Right atrium auricular region (tissue), 2 donors: ENCODE measurements at regions not wholly inside any gene's neighbourhood (a gene's known extent, or its start where the extent isn't known, plus 50 kb on each side); places are given as distances from the start of the nearest gene placed in this dataset.

ENCODE experiments used
- DNase-seq: peaks from one replicate; pipeline ENCODE4 v3.0.0-alpha.2; 2019; ENCODE audit warnings: low spot score
- H3K27ac ChIP-seq, 2 donors: fragments of 200-600 bp; sonication (generic); 1 replicate in 1 of 2; 2 replicates in 1 of 2; pipeline ENCODE4 v1.5.1; 2016 to 2019
- H3K27me3 ChIP-seq, 2 donors: fragments of 200-600 bp; sonication (generic); one replicate each; pipeline versions ENCODE4 v1.5.1 to v1.6.0; 2017 to 2019
- H3K36me3 ChIP-seq: fragments of 200-600 bp; sonication (generic); one replicate; pipeline ENCODE4 v1.5.1; 2016
- H3K4me1 ChIP-seq, 2 donors: fragments of 200-600 bp; sonication (generic); one replicate each; pipeline versions ENCODE4 v1.5.1 to v1.6.0; 2017 to 2019
- H3K4me3 ChIP-seq, 2 donors: fragments of 200-600 bp; sonication (generic); 1 replicate in 1 of 2; 2 replicates in 1 of 2; pipeline ENCODE4 v1.5.1; 2017 to 2019; ENCODE audit warnings: mild to moderate bottlenecking in 1 of 2, moderate library complexity in 1 of 2
- H3K9me3 ChIP-seq, 2 donors: fragments of 200-600 bp; sonication (generic); one replicate each; pipeline ENCODE4 v1.5.1; 2019
- CTCF ChIP-seq, 2 donors: fragments of 200-600 bp; sonication (generic); IDR thresholded peaks; one replicate each; pipeline ENCODE4 v1.5.1; 2019; ENCODE audit warnings: antibody characterized with exemption in 2 of 2

DNA sequence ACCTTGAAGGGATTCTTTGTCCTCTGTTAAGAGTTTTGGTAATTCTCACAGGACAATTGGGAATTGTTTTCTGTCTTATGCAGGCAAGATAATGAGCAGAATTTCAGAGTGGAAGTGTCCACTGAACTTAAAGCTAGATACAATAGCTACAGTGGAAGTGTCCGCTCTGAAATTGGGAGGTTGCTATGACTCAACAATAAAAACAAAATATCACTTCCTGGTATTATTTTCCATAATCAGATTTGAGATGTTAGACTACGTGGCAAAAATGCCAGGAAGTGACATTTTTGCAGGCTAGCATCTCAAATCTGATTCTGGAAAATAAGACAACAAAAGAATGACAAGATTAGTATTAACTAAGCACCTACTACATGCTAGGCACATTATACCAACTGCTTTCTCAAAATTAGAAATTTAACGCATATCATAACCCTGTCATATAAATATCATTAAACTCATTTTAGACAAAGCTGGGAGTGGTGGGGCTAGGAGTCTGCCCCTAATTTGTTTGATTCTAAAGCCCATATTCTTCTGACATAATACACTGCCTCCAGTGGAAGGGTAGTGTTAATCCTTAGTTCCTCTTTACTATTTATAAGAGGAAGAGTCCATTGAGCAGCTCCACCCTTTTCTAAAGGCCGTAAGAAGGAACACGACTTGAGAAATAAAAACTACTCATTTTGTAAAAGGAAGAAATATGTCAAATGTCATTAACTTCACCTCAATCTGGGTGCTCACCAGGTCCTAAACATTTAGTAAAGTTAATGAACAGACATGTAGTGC, 266.9 kb upstream of the STT3B start:
- TF ChIP-seq CTCF (IDR thresholded peaks at IDR 0.05): no peak
- Histone ChIP-seq H3K27ac (peak overlapping the region in 1 of 2 donors; percentile 17), H3K27me3 (no peaks in the 10 kb centered on the region), H3K36me3 (no peaks in the 10 kb centered on the region), H3K4me3 (no peak overlapping the region), H3K9me3 (no peaks in the 10 kb centered on the region), H3K4me1 (no peaks in the 10 kb centered on the region)
- no peak for DNase-seq

- Histone ChIP-seq H3K4me1 (no peaks in the 10 kb centered on the region), H3K4me3 (no peak overlapping the region), H3K9me3 (no peaks in the 10 kb centered on the region), H3K27me3 (no peaks in the 10 kb centered on the region), H3K27ac (no peak overlapping the region), H3K36me3 (no peaks in the 10 kb centered on the region)
- TF ChIP-seq CTCF (IDR thresholded peaks at IDR 0.05): no peak
- DNase-seq: no peak
Measured at GRCh38 chr3:31268868-31269267, 263.9 kb upstream of the STT3B start.

GRCh38 chr3:31270010-31270409, 262.7 kb upstream of the STT3B start:
- Histone ChIP-seq H3K4me3 (no peak overlapping the region), H3K27me3 (no peaks in the 10 kb centered on the region), H3K4me1 (no peaks in the 10 kb centered on the region), H3K36me3 (no peaks in the 10 kb centered on the region), H3K9me3 (no peaks in the 10 kb centered on the region), H3K27ac (no peak overlapping the region)
- no peak for TF ChIP-seq CTCF (IDR thresholded peaks at IDR 0.05)
- DNase-seq: no peak

DNA sequence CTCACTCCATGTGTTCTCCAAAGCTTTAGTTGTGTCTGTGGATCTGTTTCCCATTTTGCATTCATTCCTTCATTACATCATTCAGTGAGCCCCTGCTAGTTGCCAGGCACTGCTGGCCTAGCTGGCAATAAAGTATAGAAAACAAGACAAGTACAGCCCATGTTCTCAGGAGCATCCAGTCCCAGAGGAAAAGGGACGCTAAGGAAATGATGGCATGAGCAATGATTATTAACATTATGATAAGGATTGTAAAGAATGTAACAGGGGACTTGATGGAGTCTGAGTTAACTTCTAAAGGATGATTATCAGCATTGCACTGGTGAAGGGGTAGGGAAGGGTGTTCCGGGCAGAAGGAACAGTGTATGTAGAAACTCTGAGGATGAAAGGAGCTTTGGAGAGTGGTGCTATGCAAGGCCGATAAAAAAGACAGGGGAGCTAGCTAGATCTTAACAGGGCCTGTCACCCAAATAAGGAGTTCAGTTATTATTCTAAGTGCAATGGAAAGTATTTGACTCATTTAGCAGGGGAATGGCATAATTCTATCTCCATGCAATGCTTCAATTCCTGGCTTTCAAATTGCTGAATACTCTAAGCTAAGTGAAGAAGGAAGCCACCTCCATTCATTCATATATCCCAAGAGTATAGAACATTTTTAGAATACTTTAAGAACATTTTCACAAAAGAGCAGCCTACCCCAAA, 258.2 kb upstream of the STT3B start:
- no peak for TF ChIP-seq CTCF (IDR thresholded peaks at IDR 0.05)
- no peak for DNase-seq
- H3K27me3 ChIP-seq: no peaks in the 10 kb centered on the region
- no peak overlapping the region for H3K4me3 ChIP-seq
- H3K36me3 ChIP-seq: no peaks in the 10 kb centered on the region
- peak overlapping the region in 1 of 2 donors; percentile 30 for H3K27ac ChIP-seq
- H3K9me3 ChIP-seq: no peaks in the 10 kb centered on the region
- H3K4me1 ChIP-seq: peaks cover 0 to 15% of the 10 kb centered on the region in 2 donors

GRCh38 chr3:31275038-31275572, 257.6 kb upstream of the STT3B start:
- H3K4me1 ChIP-seq: peaks cover 0 to 15% of the 10 kb centered on the region in 2 donors
- H3K9me3 ChIP-seq: no peaks in the 10 kb centered on the region
- no peak for TF ChIP-seq CTCF (IDR thresholded peaks at IDR 0.05)
- no peak overlapping the region for H3K4me3 ChIP-seq
- DNase-seq: no peak
- H3K27ac ChIP-seq: no peak overlapping the region
- H3K27me3 ChIP-seq: no peaks in the 10 kb centered on the region
- H3K36me3 ChIP-seq: no peaks in the 10 kb centered on the region
